ENCODE measurements at regions not wholly inside any gene's neighbourhood (a gene's known extent, or its start where the extent isn't known, plus 50 kb on each side); places are given as distances from the start of the nearest gene placed in this dataset.
A peak's percentile ranks its signal among the peaks of the same experiment; 100 is the strongest.
"Not testable (repeated sequence)": the region's sequence is repeated elsewhere in the genome, so short reads cannot be mapped to it uniquely, and the experiment has no call there.

DNA sequence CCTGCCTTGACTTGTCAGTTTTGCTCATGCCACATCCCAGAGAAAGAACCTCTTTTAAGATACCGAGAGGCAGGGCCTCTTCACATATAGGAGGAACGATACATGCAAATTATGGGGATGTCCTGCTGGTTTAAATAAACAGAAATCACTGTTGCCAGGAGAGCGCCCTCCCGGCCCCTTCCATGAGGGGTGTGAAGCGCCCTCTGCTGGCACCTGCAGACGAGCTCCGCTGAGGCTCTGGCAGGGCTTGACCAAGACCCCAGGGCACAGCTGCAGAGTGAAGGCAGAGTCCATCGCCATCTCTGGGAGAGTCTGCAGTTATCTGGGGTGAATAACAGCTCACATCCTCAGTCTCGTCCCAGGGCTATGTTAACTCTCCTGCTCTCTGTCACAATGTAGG is 468.8 kb downstream of the RPIA start:
- DNase-seq = not testable (repeated sequence)

DNA sequence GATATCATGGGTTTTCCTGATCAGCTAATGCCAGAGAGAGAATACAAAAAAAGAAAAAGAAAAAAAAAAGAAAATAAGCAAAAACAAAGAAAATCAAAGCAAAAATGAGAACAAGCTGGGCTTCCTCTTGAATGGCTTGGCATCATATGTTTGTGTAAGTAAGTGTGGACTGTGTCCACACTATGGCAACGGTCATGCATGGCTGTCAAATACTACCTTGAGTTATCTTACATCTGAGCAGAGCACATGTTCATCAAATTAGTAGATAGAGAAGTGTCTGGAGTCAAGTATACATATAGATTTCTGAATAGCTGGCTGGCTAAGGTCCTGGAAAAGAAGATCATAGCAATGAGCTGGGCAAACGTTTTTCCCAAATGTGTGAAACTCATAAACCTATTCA is 470.2 kb downstream of the RPIA start:
- not testable (repeated sequence) for DNase-seq

DNA sequence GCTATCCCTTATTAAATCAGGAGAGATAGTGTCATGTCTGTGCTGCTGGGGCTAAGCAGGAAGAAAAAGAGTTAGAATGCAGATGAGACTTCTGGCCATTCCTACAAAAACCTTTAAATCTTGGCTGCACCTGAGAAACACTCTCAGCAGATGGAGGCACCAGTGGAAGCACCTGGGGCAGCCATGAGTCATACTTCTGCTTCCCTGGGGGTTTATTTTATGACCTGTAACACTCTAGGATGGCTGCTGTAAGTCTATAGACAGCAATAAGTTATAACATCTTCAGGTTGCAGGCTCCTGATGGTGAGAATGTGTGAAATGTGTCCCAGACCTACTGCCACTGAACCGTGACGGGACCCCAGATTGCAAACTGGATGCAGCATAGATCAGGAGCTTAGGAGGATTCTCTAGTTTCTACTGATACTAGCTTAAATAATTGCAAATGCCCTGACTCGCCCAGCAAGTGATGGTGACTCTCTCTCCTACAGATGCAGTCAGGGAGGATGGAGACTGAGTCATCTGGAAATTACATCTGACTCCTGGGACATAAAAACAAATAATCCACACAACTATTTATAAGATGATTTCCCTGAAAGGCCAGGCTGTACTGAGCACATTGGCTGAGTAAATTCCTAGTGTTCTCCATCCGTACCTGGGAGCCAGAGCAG is 479.2 kb downstream of the RPIA start:
- DNase-seq = not testable (repeated sequence)

DNA sequence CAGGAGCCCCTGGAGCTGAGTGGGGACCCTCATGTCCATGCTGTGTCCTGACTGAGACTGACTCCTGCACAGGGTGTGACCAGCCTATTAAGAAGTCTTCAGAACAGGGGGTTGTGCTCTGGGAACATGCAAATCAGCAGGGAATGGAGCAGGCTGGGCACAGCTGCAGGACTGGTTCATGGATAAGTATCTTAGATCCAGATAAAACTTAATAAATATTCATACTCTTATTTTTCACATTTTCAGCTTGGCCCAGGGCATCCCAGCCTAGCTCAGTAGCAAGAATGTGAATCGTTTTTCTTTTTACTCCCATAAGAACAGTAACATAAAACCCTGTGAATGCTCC is 479.7 kb downstream of the RPIA start:
- DNase-seq = not testable (repeated sequence)

DNA sequence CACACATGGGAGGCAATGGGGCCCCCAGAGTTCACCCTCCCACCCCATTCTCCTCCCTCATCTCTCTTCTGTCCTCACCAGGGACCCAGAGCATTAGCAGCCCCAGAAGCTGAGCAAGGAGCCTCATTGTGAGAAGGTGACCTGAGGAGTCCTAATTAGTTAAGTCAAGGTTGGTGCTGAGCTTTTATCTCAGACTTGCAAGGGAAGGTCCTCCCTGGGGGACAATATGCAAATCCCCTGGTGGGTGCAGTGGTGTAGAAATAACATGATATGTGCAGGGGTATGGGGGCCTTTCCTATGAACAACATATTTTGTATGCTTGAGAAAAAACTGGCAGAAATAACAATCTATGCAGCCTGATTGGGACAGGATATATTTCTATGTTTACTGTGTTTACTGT is 485.5 kb downstream of the RPIA start:
- DNase-seq = not testable (repeated sequence)

DNA sequence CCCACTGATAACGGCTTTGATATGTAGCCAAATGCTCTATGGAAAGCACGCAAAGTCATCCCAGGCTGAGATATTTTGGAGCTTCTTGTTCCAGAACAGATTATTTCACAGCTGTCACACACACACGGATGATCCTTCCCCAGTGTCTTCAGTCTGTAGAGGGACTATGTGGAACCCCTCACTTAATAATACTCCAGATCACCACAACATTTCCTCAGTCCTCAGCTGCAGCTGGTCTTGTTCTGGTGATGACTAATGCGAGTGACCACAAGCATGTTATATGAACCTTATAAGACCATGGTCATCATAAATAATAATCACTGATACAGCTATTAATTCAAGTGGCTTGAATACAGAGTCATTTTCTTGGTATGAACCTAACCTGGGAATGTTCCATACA is 490.7 kb downstream of the RPIA start:
- not testable (repeated sequence) for DNase-seq

DNA sequence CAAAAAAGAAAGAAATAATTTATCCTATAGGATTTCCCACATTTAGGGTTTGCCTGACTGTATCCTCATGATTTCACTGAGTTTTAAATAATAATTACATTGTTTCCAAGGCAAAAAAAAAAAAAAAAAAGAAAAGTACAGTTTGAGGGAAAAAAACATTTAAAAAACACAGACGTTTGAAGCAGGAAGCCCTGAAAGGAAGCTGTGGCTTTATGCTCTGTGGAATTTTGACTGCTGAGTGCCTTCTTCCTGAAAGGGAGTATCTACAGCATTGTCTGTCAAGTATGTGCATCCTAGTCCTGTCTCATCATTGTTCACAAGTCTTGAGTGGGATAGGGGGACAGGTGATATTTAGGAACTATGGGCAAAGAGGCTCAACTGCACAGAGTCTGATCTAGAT is 493.3 kb downstream of the RPIA start:
- DNase-seq = not testable (repeated sequence)

DNA sequence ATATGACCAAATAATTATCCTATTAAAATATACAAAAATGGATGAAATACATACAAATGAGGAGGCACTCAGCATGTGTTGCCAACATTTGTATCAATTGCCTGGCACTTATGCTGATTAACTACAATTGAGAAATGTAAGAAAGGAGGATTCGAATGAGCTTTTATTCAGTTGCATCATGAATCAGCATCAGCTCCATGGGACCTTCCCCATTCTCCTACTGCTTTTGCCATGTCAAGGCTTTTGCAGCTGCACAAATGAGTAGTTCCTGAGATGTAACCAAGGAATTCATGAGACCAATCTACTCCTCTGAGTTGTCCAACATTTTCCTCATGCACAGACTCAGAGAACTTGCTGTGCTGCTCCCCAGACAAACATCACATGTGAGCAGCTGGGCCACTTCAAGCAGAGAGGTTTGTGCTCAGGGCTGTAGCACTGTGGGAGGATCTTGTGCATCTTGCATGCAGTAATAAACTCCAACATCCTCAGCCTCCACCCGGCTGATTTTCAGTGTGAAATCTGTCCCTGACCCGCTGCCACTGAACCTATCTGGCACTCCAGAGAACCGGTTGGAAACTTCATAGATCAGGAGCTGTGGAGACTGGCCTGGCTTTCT is 504.3 kb downstream of the RPIA start:
- not testable (repeated sequence) for DNase-seq

DNA sequence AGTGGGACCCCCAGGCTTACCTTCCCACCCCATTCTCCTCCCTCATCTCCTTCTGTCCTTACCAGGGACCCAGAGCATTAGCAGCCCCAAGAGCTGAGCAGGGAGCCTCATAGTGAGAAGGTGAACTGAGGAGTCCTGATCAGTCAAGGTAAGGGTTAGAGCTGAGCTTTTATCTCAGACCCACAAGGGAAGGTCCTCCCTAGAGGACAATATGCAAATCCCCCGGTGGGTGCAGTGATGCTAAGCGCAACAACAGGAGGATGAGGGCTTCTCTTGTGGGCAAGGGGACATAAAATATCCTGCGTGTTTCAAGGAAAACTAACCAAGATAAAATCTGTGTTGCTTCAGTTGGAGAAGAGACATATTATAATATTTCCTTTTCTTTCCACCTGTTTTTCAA is 505.2 kb downstream of the RPIA start:
- not testable (repeated sequence) for DNase-seq

DNA sequence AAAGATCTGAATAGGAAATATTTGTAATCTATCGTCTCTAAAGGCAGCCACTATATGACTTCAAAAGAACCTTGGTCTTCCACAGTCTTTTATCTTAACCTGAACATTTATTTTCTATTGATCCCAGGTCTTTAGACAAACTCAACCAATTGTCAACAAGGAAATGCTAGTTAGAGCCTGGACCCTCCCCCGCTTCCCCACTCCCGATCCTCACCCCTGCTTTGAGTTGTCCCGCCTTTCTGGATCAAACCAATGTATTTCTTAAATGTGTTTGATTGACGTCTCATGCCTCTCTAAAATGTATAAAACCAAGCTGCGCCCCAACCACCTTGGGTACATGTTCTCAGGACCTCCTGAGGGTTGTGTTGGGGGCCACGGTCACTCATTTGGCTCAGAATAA is 506.6 kb downstream of the RPIA start:
- DNase-seq = not testable (repeated sequence)

DNA sequence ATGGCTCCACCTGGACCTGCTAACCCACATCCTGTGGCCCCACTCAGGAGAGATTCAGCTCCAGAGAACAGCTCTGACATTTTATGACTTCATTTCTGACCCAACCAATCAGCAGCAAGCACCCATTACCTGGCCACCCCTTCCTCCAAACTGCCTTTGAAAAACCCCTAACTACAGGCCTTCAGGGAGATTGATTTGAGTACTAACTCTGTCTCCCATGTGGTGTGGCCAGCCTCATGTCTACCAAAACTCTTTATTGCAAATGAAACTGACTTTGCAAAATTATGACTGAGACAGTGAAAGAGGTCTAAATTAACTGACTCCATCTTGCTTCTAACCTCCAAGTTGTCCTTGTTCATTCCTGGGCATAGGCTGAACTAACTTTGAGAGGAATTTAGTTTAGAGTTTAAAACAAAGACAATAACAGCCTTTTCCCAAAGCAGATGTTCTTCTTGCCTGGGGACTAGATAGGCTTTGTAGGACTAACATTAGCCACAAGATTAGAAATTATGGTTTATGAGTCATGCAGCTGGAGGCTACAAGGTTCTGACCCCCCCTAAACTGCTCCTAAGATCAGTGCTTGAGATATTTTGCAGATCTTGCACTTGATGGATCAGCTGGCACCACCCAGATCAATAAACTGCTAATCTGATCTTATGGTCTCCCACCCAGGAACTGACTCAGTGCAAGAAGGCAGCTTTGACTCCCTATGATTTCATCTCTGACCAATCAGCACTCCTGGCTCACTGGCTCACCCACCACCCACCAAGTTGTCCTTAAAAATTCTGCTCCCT is 508.2 kb downstream of the RPIA start:
- DNase-seq = not testable (repeated sequence)

DNA sequence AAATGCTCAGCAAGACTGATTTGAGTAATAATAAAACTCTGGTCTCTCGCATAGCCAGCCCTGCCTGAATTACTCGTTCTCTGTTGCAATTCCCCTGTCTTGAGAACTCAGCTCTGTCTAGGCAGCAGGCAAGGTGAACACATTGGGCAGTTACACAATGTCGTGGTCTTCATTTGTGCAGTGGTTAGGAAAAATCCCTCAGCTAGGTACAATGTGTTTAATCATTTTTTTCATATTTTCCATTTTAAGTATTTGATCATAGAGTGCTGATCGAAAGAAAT is 508.7 kb downstream of the RPIA start:
- DNase-seq = not testable (repeated sequence)

DNA sequence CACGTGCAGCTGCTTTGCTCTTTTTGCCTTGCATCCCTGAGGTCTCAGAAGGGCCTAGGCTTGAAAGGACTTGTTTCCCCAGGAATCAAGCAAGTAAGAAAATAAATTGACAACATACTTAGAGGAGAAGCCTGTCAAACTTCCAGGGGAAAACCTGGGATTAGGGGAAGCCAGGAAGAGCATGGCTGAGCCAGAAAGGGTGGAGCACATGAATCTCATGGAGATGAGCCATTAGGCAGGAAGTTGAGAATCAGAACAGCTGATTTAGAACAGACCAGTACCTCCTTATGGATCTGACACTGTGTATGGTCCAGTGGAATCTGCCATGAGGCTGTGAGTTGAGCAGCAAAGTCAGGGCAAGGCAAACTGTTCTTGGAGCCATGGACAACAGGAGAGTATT is 511.0 kb downstream of the RPIA start:
- DNase-seq = not testable (repeated sequence)

DNA sequence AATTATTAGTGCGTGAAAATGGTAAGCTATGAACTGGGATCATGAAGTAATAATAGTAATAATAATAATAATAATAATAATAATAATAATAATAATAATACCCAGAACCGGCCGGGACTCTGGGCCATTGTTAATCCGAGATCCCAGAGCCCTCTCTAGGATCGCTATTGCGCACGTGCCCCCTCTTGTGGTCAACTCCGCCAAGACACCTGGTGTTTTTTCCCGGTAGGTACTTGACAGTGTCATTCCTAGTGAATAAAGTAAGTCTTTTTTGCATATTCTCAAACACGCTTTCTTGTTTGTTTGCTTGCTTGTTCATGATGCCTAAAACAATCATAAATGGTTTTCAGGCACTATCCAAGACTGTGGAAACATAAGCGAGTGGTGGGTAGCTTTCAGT is 513.7 kb downstream of the RPIA start:
- peak; percentile 43 for DNase-seq

DNA sequence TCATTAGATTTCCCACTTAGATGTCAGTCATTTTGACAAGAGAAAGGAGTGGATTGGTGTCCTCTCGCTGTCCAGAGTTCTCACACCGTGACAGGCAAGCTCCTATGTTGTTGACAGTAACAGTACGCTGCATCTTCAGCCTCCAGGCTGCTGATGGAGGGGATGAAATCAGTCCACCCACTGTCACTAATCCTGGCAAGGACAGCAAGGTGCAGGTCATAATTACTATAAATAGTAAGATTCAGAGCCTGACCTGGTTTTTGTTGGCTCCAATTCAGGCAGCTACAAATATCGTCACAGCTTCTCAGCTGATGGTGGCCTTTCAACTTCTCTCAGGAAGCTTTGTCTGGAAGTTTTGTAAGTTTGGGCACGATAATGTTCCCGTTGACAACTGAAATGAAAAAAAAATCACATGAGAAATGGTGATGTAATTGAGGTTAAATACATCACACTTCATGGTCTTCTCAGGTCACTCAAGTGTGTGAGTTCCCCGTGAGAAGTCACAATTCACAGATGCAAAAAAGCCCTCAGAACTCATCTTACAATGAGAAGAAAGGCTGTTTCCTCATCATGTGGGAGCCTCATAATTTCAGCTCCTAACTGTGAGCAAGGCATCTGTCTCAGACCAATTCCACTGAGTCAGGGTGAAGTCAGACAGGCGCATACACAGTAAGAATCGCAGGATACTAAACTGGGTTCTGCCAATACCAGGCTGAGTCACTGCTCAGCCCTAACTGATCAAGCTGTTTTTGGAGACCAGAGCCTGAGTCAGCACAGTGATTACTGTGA is 516.9 kb downstream of the RPIA start:
- DNase-seq = not testable (repeated sequence)

DNA sequence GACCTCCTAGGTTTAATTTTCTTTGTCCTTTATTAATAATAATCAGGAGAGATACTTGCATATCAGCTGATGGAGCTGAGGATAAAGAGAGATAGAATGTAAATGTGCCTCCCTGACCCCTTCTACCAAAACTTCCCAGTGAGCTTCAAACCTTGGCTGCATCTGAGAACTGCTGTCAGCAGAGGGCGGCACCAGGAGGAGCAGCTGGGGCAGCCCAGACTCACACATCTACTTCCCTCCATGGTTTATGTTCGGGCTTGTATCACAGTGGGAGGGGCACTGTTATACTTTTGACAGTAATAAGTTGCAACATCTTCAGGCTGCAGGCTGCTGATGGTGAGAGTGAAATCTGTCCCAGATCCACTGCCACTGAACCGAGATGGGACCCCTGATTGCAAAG is 521.7 kb downstream of the RPIA start:
- peak; percentile 4 for DNase-seq

DNA sequence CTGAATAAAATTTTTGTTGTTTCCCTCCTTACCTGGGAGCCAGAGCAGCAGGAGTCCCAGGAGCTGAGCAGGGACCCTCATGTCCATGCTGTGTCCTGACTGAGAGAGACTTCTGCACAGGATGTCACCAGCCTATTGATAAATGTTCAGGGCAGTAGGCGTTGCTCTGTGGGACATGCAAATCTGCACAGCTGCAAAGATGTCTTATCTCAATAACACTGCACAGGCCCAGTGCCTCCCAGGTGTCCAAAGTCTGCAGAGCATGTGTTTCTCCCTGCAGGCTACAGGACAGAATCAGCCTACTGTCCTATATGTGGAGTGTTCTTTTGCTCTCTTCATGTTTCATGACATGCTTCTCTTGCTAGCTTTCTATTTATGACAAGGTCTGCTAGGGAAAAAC is 522.3 kb downstream of the RPIA start:
- DNase-seq = not testable (repeated sequence)

DNA sequence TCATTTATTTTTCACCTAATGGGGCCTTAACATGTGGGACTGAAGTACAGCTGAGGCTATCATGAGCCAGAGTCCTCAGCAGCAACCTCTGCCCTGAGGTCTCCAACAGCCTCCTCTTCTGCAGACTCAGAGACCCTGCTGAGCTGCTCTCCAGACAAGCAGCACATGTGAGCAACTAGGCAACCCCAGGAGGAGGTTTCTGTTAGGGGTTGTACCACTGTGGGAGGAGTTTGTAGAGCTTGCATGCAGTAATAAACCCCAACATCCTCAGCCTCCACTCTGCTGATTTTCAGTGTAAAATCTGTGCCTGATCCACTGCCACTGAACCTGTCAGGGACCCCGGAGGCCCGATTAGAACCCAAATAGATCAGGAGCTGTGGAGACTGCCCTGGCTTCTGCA is 530.0 kb downstream of the RPIA start:
- not testable (repeated sequence) for DNase-seq

DNA sequence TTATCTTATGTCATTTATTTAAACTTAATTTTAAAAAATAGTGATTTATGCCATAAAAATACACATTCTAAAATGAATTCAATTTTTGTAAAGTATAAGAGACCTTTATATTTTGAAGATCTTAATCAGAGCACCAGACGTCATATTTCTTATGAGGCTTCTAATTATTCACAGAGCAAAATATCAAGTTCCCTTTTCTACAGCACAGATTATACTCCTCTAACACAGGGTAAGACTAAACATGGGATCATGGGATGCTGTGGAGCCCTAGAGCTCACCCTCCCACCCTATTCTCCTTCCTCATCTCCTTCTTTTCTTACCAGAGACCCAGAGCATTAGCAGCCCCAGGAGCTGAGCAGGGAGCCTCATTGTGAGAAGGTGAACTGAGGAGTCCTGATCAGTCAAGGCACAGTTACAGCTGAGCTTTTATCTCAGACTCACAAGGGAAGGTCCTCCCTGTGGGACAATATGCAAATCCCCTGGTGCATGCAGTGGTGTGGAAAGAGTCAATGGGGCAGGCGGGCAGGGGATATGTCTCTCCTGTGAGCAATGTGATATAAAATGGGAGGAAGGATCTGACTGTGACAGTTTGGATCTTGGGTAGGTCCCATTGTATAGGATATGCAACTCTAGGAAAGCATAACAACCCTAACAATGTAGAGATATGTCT is 530.7 kb downstream of the RPIA start:
- not testable (repeated sequence) for DNase-seq

DNA sequence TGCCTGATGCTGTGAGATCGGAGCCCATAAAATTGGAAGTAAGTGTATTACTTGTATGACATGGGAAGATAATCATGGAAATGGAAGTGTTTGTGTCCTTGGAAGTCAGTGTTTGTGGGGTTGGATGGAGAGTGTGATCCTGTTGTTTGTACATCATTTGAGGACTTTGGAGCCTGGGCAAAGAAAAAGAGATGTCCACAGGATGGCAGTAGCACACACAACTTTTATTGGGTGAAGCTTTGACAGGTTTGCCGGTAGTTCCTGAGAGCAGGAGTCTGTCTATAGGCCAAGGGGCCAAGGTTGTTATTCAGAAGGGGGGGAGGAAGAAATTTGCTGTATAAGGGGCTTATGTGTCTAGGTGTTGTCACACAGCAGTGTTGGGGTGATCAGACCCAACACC is 533.3 kb downstream of the RPIA start:
- not testable (repeated sequence) for DNase-seq

DNA sequence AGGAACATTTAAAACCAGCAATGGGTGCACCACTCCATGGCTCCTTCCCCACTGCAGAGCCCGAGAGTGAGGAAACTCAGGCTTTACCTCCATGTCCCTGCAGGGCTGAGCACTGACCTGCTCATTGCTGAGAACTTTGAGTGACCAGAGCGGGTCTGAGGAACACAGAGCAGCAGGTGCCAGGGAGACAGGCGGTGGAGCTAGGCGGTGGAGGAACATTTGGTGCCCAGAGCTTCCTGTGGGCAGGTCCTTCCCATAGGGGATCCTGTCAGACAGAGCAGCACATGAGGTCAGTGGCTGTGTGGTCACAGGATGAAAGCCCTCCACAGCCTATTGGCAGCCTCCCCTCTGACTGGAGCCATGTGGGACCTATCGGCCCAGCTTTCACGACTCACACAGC is 538.5 kb downstream of the RPIA start:
- DNase-seq = not testable (repeated sequence)

DNA sequence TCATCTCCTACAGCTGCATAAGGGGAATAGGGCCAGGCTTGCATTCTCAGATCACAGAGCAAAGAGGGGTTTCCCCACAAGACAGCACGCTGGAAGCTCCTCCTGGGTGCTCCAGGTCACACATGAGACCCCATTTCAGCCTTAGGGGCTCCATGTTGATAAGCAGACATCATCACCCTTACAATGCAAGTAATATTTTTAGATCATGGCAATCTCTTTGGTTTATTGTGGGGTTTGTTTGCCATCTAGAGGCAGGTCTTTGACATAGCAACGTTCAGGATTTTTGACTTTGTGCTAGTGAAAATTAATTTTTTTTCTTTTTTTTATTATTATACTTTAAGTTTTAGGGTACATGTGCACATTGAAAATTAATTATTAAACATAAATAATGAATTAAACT is 539.8 kb downstream of the RPIA start:
- not testable (repeated sequence) for DNase-seq

DNA sequence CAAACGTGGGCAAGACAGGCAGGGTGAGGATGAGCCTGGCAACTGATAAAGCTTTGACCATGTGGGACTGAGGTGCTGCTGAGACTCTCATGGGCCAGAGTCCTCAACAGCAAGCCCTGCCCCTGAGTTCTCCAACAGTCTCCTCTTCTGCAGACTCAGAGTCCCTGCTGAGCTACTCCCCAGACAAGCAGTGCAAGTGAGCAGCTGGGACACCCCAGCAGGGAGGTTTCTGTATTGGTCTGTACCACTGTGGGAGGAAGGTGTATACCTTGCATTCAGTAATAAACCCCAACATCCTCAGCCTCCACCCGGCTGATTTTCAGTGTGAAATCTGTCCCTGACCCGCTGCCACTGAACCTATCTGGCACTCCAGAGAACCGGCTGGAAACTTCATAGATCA is 542.5 kb downstream of the RPIA start:
- DNase-seq = not testable (repeated sequence)
